K562 (cell line): ENCODE measurements at regions not wholly inside any gene's neighbourhood (a gene's known extent, or its start where the extent isn't known, plus 50 kb on each side); places are given as distances from the start of the nearest gene placed in this dataset.

Experiments
- ATAC-seq: fragments of 200-7000 bp; cut with Tn5 transposase; 3 replicates; pipeline ENCODE4 v1.9.1; 2020; ENCODE audit warnings: moderate library complexity
- BruUV-seq: library from RNA; stranded (reverse); fragments of 400-500 nt; replicated peaks from 2 replicates; lab custom pipeline; 2021; lab: Mats Ljungman, UMichigan
- CTCF ChIA-PET: fragments of 300-600 bp; formaldehyde crosslinking; extraction: SDS; loops from one replicate; lab custom pipeline; 2021; ENCODE audit warnings: low intra/inter-chr PET ratio; lab: Yijun Ruan, JAX
- POLR2A ChIA-PET: fragments of 300-600, 350-650 bp; sonication (Branson Sonifier 250); formaldehyde crosslinking; extraction: SDS; loops from one replicate; lab custom pipeline; 2021; ENCODE audit warnings: antibody characterized with exemption, inconsistent platforms; lab: Yijun Ruan, JAX
- DNase-seq, 4 experiments: peaks; one replicate each; pipeline versions ENCODE4 v3.0.0 to v3.0.0-alpha.2; 2011 to 2018; ENCODE audit warnings: low spot score in 3 of 4, mixed read lengths in 3 of 4; ENCODE audit errors: extremely low read depth in 1 of 4
- FAIRE-seq: peaks from 2 replicates; lab custom pipeline; 2011; peaks lifted over from hg19 to GRCh38; lab: Jason Lieb, UNC
- H2AFZ ChIP-seq: 2 replicates; pipeline ENCODE4 v1.6.0; 2011; ENCODE audit warnings: low read depth, low read length, control low read depth, inconsistent platforms
- H3K27ac ChIP-seq: fragments of 200-600 bp; 3 replicates; pipeline ENCODE4 v1.8.0; 2011; ENCODE audit warnings: low read depth, mild to moderate bottlenecking, control low read depth, inconsistent platforms, low read length, moderate library complexity, mixed read lengths; ENCODE audit errors: extremely low read depth
- H3K27me3 ChIP-seq, 2 experiments: fragments of 300-600 bp in 1 of 2; 2 replicates in 1 of 2; 3 replicates in 1 of 2; pipeline versions ENCODE4 v1.6.0 to v1.8.0; 2011; ENCODE audit warnings: inconsistent platforms in 2 of 2, low read length in 2 of 2, mild to moderate bottlenecking in 1 of 2, mixed read lengths in 1 of 2, moderate library complexity in 1 of 2; ENCODE audit not compliant: control insufficient read depth in 2 of 2, insufficient read depth in 2 of 2
- H3K36me3 ChIP-seq: fragments of 300-600 bp; 3 replicates; pipeline ENCODE4 v1.8.0; 2011; ENCODE audit warnings: mild to moderate bottlenecking, low read length, inconsistent platforms; ENCODE audit not compliant: control insufficient read depth, insufficient read depth
- H3K4me1 ChIP-seq, 2 experiments: fragments of 200-600 bp in 1 of 2; replicated peaks in 1 of 2; 2 replicates in 1 of 2; 3 replicates in 1 of 2; pipeline versions ENCODE4 v1.5.1 to v1.8.0; 2011; ENCODE audit warnings: inconsistent platforms in 2 of 2, low read length in 2 of 2, mild to moderate bottlenecking in 1 of 2, mixed read lengths in 1 of 2, moderate library complexity in 1 of 2; ENCODE audit not compliant: control insufficient read depth in 2 of 2, insufficient read depth in 2 of 2
- H3K4me2 ChIP-seq: 2 replicates; pipeline ENCODE4 v1.6.1; 2011; ENCODE audit warnings: low read length, control low read depth, inconsistent platforms, mixed read lengths; ENCODE audit not compliant: insufficient read depth
- H3K4me3 ChIP-seq: fragments of 200-600 bp; sonication (generic), shearing (Covaris generic); 2 replicates; pipeline ENCODE4 v1.5.1; 2016; ENCODE audit warnings: control low read depth, inconsistent platforms
- H3K79me2 ChIP-seq: fragments of 200-600 bp; 3 replicates; pipeline ENCODE4 v1.8.0; 2011; ENCODE audit warnings: low read length, inconsistent platforms; ENCODE audit not compliant: control insufficient read depth, insufficient read depth
- H3K9ac ChIP-seq, 2 experiments: 2 replicates each; pipeline versions ENCODE4 v1.6.0 to v1.6.1; 2011; ENCODE audit warnings: low read depth in 2 of 2, low read length in 2 of 2, control low read depth in 1 of 2, inconsistent platforms in 1 of 2, mild to moderate bottlenecking in 1 of 2, mixed read lengths in 1 of 2; ENCODE audit not compliant: insufficient read depth in 1 of 2
- H3K9me1 ChIP-seq: one replicate; pipeline ENCODE4 v1.6.0; 2011; ENCODE audit warnings: inconsistent platforms, mild to moderate bottlenecking, low read length, moderate library complexity; ENCODE audit not compliant: control insufficient read depth, insufficient read depth
- H3K9me3 ChIP-seq: replicated peaks from 2 replicates; pipeline ENCODE4 v1.5.1; 2011; ENCODE audit warnings: low read depth, low read length, inconsistent platforms; ENCODE audit not compliant: control insufficient read depth, insufficient read depth
- H4K20me1 ChIP-seq: replicated peaks from 2 replicates; pipeline ENCODE4 v1.6.1; 2011; ENCODE audit warnings: low read length, inconsistent platforms, mixed read lengths; ENCODE audit not compliant: control insufficient read depth, insufficient read depth
- CHD2 ChIP-seq: IDR thresholded peaks from 2 replicates; pipeline ENCODE4 v1.6.1; 2011; ENCODE audit warnings: low read depth, low read length
- CLOCK ChIP-seq: fragments of 250-450 bp; sonication (Bioruptor Pico); IDR thresholded peaks from 2 replicates; pipeline ENCODE4 v1.4.0; 2020; ENCODE audit warnings: mild to moderate bottlenecking, moderate library complexity, borderline replicate concordance
- DEAF1 ChIP-seq: fragments of 450-650 bp; formaldehyde crosslinking; IDR thresholded peaks from 2 replicates; pipeline ENCODE4 v1.4.0; 2020; ENCODE audit warnings: mild to moderate bottlenecking, moderate library complexity
- HCFC1 ChIP-seq: IDR thresholded peaks from 2 replicates; pipeline ENCODE4 v1.6.1; 2012; ENCODE audit warnings: low read depth, low read length, improper control_type of control experiment
- IRF9 ChIP-seq: fragments of 450-650 bp; IDR thresholded peaks from 2 replicates; pipeline ENCODE4 v1.6.1; 2016; ENCODE audit warnings: missing biosample characterization, missing genetic modification characterization
- MED1 ChIP-seq: sonication (generic); formaldehyde crosslinking; IDR thresholded peaks from 2 replicates; pipeline ENCODE4 v1.8.1; 2023; ENCODE audit warnings: missing genetic modification reagents, borderline replicate concordance
- OTX1 ChIP-seq: fragments of 450-650 bp; formaldehyde crosslinking; IDR thresholded peaks from 2 replicates; pipeline ENCODE4 v1.4.0; 2022; ENCODE audit warnings: mild to moderate bottlenecking
- PKNOX1 ChIP-seq: fragments of 450-650 bp; IDR thresholded peaks from 2 replicates; pipeline ENCODE4 v1.6.1; 2016
- RFX1 ChIP-seq: fragments of 450-650 bp; IDR thresholded peaks from 2 replicates; pipeline ENCODE4 v1.6.1; 2016; ENCODE audit warnings: mild to moderate bottlenecking, moderate library complexity
- SMAD3 ChIP-seq: fragments of 450-650 bp; formaldehyde crosslinking; conservative IDR thresholded peaks from 2 replicates; pipeline ENCODE4 v1.4.0; 2020; ENCODE audit warnings: mild to moderate bottlenecking
- ZBED1 ChIP-seq: IDR thresholded peaks from 2 replicates; pipeline ENCODE4 v1.6.1; 2014
- ZNF639 ChIP-seq, 2 experiments: fragments of 200-800 bp in 1 of 2; sonication (Bioruptor generic) in 1 of 2; sonication (generic) in 1 of 2; formaldehyde crosslinking in 1 of 2; IDR thresholded peaks in 1 of 2; conservative IDR thresholded peaks in 1 of 2; 2 replicates each; pipeline versions ENCODE4 v1.5.0 to v1.6.1; 2016 to 2020; ENCODE audit warnings: missing compliant biosample characterization in 1 of 2, missing genetic modification characterization in 1 of 2, missing genetic modification reagents in 1 of 2
- WGBS: fragments of 100-300 bp; shearing (Covaris generic); methylation state at CpG from one replicate; pipeline ENCODE4 v1.1.6; 2016; ENCODE audit warnings: low coverage, mixed read lengths; ENCODE audit not compliant: insufficient coverage; ENCODE audit errors: missing lambda C conversion rate; 5-methylcytosine and 5-hydroxymethylcytosine counted together
- in situ Hi-C: fragments of 300-500 bp; cut with MboI; formaldehyde crosslinking; loops from 4 replicates; pipeline ENCODE4 v1.15.0; 2018; ENCODE audit warnings: inconsistent platforms, mixed read lengths
- intact Hi-C: fragments of 100-400 bp; cut with micrococcal nuclease; formaldehyde crosslinking; loops from 2 replicates; pipeline ENCODE4 v1.14.2; 2022

- TF ChIP-seq MED1 (CRISPR knock-in tag) (no peak), OTX1 (no peak), ZNF639 (CRISPR knock-in tag; conservative IDR thresholded peaks at IDR 0.05 in 1 of 2, IDR thresholded peaks at IDR 0.05 in 1 of 2) (no peak)
Measured at GRCh38 chr2:16326711-16327300, 338.8 kb downstream of the CYRIA start (continued).

GRCh38 chr2:16325976-16326510 is 339.6 kb downstream of the CYRIA start:
- intact Hi-C loops: no loop called here

More at GRCh38 chr2:16325976-16326510, 339.6 kb downstream of the CYRIA start:
- FAIRE-seq (no peak), ATAC-seq (no peak), DNase-seq (no peak)
- 3% methylated on average over 9 of the region's 9 CpGs for WGBS
- Histone ChIP-seq H3K36me3 (no peaks in the 10 kb centered on the region), H3K9me1 (peaks cover 1% of the 10 kb centered on the region), H3K27me3 (peaks cover 0 to 24% of the 10 kb centered on the region in 2 experiments; a peak in 2 of 5 replicates), H3K27ac (no peak overlapping the region), H3K4me3 (no peak overlapping the region), H3K79me2 (no peaks in the 10 kb centered on the region), H3K9ac (no peak overlapping the region), H4K20me1 (0 out of 2 replicates have a peak, but pooled peaks cover 3% of the 10 kb centered on the region), H3K9me3 (no peaks in the 10 kb centered on the region), H3K4me1 (no peaks in the 10 kb centered on the region), H2AFZ (no peak overlapping the region), H3K4me2 (no peak overlapping the region)
- CTCF ChIA-PET: interaction anchor here (0.6 kb wide), 1 partner anchor 13 kb away, joined by 4 read pairs; no protein-coding TSS in a partner anchor
- no TSS peak for BruUV-seq
- POLR2A ChIA-PET: interaction anchor here (0.8 kb wide), 1 partner anchor 14 kb away, joined by 3 read pairs; no protein-coding TSS in a partner anchor
- TF ChIP-seq CHD2 (no peak), PKNOX1 (no peak), HCFC1 (no peak), DEAF1 (no peak), IRF9 (no peak), SMAD3 (CRISPR knock-in tag) (no peak), ZBED1 (no peak), RFX1 (no peak), CLOCK (no peak)
- in situ Hi-C loops: no loop called here
